Adrenal gland (tissue), 5 donors: ENCODE measurements at regions not wholly inside any gene's neighbourhood (a gene's known extent, or its start where the extent isn't known, plus 50 kb on each side); places are given as distances from the start of the nearest gene placed in this dataset.

ENCODE experiments used
- CTCF ChIP-seq, 6 experiments: fragments of 450-650 bp in 4 of 6; fragments of 200-600 bp in 2 of 6; sonication (generic) in 1 of 6; IDR thresholded peaks; 1 replicate in 5 of 6; 2 replicates in 1 of 6; pipeline versions ENCODE4 v1.5.1 to v1.8.0; 2016 to 2021; ENCODE audit warnings: antibody characterized with exemption in 6 of 6, mild to moderate bottlenecking in 2 of 6, moderate library complexity in 1 of 6
- POLR2A ChIP-seq, 2 donors: fragments of 450-650 bp; IDR thresholded peaks; one replicate each; pipeline ENCODE4 v1.6.1; 2017; ENCODE audit warnings: antibody characterized with exemption in 2 of 2, mild to moderate bottlenecking in 2 of 2, moderate library complexity in 1 of 2
- donor health status: DM: no; HTN: no; CAD: no.

- TF ChIP-seq POLR2A (IDR thresholded peaks at IDR 0.05), result no peak
- TF ChIP-seq CTCF (IDR thresholded peaks at IDR 0.05), result no peak
Measured at GRCh38 chr17:55620023-55620422, 102.6 kb downstream of the TMEM100 start.
